Erythroblast (primary cell): ENCODE measurements at regions not wholly inside any gene's neighbourhood (a gene's known extent, or its start where the extent isn't known, plus 50 kb on each side); places are given as distances from the start of the nearest gene placed in this dataset.

Experiments
- GATA1 ChIP-seq: IDR thresholded peaks from 2 replicates; pipeline ENCODE4 v1.6.1; 2011; ENCODE audit warnings: low read depth, mild to moderate bottlenecking, control low read depth, low read length, moderate library complexity
- POLR2A ChIP-seq: IDR thresholded peaks from 2 replicates; pipeline ENCODE4 v1.6.1; 2011; ENCODE audit warnings: mild to moderate bottlenecking, low read length

DNA sequence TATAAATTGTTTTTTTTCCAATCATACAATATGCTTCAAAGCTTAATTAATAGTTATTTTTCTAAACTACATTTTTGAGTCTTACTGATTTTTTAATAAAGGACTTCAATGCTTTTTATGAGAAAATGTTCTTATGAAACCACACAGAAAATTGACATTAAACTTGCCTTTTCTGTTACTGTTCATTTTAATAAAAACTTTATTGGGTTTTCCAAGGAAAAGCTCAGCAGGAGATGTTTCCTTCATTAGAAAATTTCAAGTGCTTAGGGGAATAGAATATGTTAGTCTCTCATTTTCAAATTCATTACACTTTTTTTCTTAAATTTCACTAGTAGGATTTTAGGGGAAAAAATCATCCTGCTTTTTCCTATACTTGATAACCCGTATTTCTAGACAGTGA lies 711.4 kb downstream of the DIPK2A start:
- TF ChIP-seq POLR2A = no peak
- TF ChIP-seq GATA1 = no peak
